ENCODE measurements at regions not wholly inside any gene's neighbourhood (a gene's known extent, or its start where the extent isn't known, plus 50 kb on each side); places are given as distances from the start of the nearest gene placed in this dataset.

- TF ChIP-seq CTCF (IDR thresholded peaks at IDR 0.05; ENCODE audit: insufficient read depth, low read length, poor library complexity, severe bottlenecking) (no peak), EZH2phosphoT487 (conservative IDR thresholded peaks at IDR 0.05; ENCODE audit: low read length) (no peak)
Measured at GRCh38 chr11:92829121-92829520, 140.3 kb upstream of the MTNR1B start.

Data from SU-DHL-6 (cell line).